HG02938 (cell line): ENCODE measurements at regions not wholly inside any gene's neighbourhood (a gene's known extent, or its start where the extent isn't known, plus 50 kb on each side); places are given as distances from the start of the nearest gene placed in this dataset.
"Not testable (repeated sequence)": the region's sequence is repeated elsewhere in the genome, so short reads cannot be mapped to it uniquely, and the experiment has no call there.

Experiments
- ATAC-seq: cut with Tn5 transposase; IDR thresholded peaks from one replicate; pipeline ENCODE4 v1.9.1; 2021; ENCODE audit warnings: mild to moderate bottlenecking, moderate library complexity; ENCODE audit not compliant: unreplicated experiment

GRCh38 chr9:99472240-99472915, 250.3 kb downstream of the SEC61B start:
- no peak for ATAC-seq

GRCh38 chr9:99472916-99473245, 250.8 kb downstream of the SEC61B start:
- ATAC-seq, result no peak

GRCh38 chr9:99474186-99474585, 252.1 kb downstream of the SEC61B start:
- ATAC-seq, result no peak

- no peak for ATAC-seq
These were observed 253.5 kb downstream of the SEC61B start for GRCh38 chr9:99475401-99476065.

GRCh38 chr9:99478469-99479027, 256.5 kb downstream of the SEC61B start:
- ATAC-seq, result no peak

GRCh38 chr9:99479929-99480328, 257.8 kb downstream of the SEC61B start:
- no peak for ATAC-seq

GRCh38 chr9:99485459-99485858, 263.4 kb downstream of the SEC61B start:
- no peak for ATAC-seq

- no peak for ATAC-seq
These were observed 264.6 kb downstream of the SEC61B start for GRCh38 chr9:99486684-99487083.

GRCh38 chr9:99488131-99489059, 266.3 kb downstream of the SEC61B start:
- ATAC-seq, result no peak

GRCh38 chr9:99489060-99489413, 267.0 kb downstream of the SEC61B start:
- no peak for ATAC-seq

GRCh38 chr9:99490729-99491128, 268.6 kb downstream of the SEC61B start:
- ATAC-seq, result no peak

- no peak for ATAC-seq
These were observed 269.5 kb downstream of the SEC61B start for GRCh38 chr9:99491408-99492158.

GRCh38 chr9:99497641-99498040, 275.6 kb downstream of the SEC61B start:
- ATAC-seq, result no peak

- not testable (repeated sequence) for ATAC-seq
These were observed 276.9 kb downstream of the SEC61B start for GRCh38 chr9:99498979-99499378.

- ATAC-seq, result no peak
These were observed 283.9 kb downstream of the SEC61B start for GRCh38 chr9:99505936-99506335.

GRCh38 chr9:99506747-99507348, 284.8 kb downstream of the SEC61B start:
- ATAC-seq, result no peak

- no peak for ATAC-seq
These were observed 287.1 kb downstream of the SEC61B start for GRCh38 chr9:99509065-99509745.

- no peak for ATAC-seq
These were observed 287.9 kb downstream of the SEC61B start for GRCh38 chr9:99509900-99510535.

GRCh38 chr9:99511723-99512122, 289.6 kb downstream of the SEC61B start:
- ATAC-seq, result no peak
